ENCODE measurements at regions not wholly inside any gene's neighbourhood (a gene's known extent, or its start where the extent isn't known, plus 50 kb on each side); places are given as distances from the start of the nearest gene placed in this dataset.

DNA sequence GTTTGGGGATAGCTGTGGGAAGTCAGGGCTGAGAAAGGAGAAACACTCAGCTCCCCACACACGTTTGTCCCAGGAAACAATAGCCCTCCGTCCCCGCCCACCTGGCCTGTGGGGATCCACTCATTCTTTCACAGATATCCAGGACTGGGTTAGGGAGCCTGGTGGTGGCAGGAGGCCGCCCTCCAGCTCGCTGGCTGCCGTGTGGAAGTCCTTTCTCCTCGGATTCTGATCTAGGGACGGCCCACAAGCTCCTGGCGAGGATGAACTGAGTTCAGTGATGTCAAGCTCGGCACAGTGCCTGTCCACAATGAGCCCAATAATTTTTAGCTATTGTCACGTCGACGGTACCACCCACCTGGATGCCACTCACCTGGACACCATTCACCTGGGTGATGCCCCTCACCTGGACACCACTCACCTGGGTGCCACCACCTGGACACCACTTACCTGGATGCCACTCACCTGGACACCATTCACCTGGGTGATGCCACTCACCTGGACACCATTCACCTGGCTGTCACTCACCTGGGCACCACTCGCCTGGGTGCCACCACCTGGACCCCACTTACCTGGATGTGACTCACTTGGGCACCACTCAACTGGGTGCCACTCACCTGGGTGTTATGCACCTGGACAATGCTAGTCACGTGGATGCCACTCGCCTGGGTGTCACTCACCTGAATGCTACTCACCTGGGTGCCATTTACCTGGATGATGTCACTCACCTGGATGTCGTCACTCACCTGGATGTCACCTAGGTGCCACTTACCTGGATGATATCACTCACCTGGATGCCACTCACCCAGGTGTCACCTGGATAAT is 172.5 kb upstream of the FOXF1 start:
- TF ChIP-seq CREB1 (IDR thresholded peaks at IDR 0.05; ENCODE audit: low read depth) (no peak), TAF1 (IDR thresholded peaks at IDR 0.05; ENCODE audit: low read depth) (no peak), EP300 (IDR thresholded peaks at IDR 0.05; ENCODE audit: borderline replicate concordance) (no peak), TCF12 (IDR thresholded peaks at IDR 0.05; ENCODE audit: low read depth) (no peak), FOXM1 (IDR thresholded peaks at IDR 0.05; ENCODE audit: borderline replicate concordance, low read depth) (no peak), RAD21 (IDR thresholded peaks at IDR 0.05; ENCODE audit: low read depth) (no peak), CEBPB (IDR thresholded peaks at IDR 0.05) (no peak)
- TF ChIP-seq, protein P1, sequence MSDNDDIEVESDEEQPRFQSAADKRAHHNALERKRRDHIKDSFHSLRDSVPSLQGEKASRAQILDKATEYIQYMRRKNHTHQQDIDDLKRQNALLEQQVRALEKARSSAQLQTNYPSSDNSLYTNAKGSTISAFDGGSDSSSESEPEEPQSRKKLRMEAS (IDR thresholded peaks at IDR 0.05): no peak
- TF ChIP-seq, protein P2, sequence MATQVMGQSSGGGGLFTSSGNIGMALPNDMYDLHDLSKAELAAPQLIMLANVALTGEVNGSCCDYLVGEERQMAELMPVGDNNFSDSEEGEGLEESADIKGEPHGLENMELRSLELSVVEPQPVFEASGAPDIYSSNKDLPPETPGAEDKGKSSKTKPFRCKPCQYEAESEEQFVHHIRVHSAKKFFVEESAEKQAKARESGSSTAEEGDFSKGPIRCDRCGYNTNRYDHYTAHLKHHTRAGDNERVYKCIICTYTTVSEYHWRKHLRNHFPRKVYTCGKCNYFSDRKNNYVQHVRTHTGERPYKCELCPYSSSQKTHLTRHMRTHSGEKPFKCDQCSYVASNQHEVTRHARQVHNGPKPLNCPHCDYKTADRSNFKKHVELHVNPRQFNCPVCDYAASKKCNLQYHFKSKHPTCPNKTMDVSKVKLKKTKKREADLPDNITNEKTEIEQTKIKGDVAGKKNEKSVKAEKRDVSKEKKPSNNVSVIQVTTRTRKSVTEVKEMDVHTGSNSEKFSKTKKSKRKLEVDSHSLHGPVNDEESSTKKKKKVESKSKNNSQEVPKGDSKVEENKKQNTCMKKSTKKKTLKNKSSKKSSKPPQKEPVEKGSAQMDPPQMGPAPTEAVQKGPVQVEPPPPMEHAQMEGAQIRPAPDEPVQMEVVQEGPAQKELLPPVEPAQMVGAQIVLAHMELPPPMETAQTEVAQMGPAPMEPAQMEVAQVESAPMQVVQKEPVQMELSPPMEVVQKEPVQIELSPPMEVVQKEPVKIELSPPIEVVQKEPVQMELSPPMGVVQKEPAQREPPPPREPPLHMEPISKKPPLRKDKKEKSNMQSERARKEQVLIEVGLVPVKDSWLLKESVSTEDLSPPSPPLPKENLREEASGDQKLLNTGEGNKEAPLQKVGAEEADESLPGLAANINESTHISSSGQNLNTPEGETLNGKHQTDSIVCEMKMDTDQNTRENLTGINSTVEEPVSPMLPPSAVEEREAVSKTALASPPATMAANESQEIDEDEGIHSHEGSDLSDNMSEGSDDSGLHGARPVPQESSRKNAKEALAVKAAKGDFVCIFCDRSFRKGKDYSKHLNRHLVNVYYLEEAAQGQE (IDR thresholded peaks at IDR 0.05; ENCODE audit: low read depth): no peak

Data from Ishikawa (cell line).